Hepatocyte (in vitro differentiated cells): ENCODE measurements at regions not wholly inside any gene's neighbourhood (a gene's known extent, or its start where the extent isn't known, plus 50 kb on each side); places are given as distances from the start of the nearest gene placed in this dataset.

Source experiments
- CTCF ChIP-seq: fragments of 200-600 bp; sonication (generic); IDR thresholded peaks from 2 replicates; pipeline ENCODE4 v1.5.1; 2016; ENCODE audit warnings: antibody characterized with exemption, mild to moderate bottlenecking; ENCODE audit not compliant: poor library complexity
- EZH2 ChIP-seq: fragments of 200-600 bp; sonication (generic); IDR thresholded peaks from 2 replicates; pipeline ENCODE4 v1.6.1; 2016; ENCODE audit warnings: antibody characterized with exemption, mild to moderate bottlenecking, borderline replicate concordance
- EZH2phosphoT487 ChIP-seq: fragments of 200-600 bp; sonication (generic); IDR thresholded peaks from one replicate; pipeline ENCODE4 v1.6.1; 2018; ENCODE audit warnings: antibody characterized with exemption, mild to moderate bottlenecking, low read depth, moderate library complexity; ENCODE audit not compliant: unreplicated experiment, severe bottlenecking

DNA sequence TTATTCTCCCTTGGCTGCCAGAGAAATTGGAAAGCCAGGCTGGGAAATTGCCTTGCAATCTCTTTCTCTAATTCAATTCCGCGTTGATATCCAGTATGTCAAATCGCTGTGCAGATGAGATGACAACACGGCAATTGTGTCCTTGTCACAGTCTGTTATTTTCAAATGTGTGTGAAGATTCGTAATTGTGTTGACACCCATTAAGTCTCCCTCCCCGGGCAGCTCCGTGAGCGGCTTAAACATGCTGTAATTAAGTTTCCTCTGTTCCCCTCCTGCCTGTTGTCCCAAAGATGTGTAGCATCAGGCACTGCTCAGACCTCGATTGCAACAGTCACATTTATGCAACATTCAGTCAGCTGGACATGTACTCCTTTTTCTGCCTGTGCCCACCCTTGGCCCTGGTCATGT is 209.5 kb downstream of the LPIN1 start:
- TF ChIP-seq CTCF (no peak), EZH2 (no peak), EZH2phosphoT487 (no peak)
